ENCODE measurements at regions not wholly inside any gene's neighbourhood (a gene's known extent, or its start where the extent isn't known, plus 50 kb on each side); places are given as distances from the start of the nearest gene placed in this dataset.

DNA sequence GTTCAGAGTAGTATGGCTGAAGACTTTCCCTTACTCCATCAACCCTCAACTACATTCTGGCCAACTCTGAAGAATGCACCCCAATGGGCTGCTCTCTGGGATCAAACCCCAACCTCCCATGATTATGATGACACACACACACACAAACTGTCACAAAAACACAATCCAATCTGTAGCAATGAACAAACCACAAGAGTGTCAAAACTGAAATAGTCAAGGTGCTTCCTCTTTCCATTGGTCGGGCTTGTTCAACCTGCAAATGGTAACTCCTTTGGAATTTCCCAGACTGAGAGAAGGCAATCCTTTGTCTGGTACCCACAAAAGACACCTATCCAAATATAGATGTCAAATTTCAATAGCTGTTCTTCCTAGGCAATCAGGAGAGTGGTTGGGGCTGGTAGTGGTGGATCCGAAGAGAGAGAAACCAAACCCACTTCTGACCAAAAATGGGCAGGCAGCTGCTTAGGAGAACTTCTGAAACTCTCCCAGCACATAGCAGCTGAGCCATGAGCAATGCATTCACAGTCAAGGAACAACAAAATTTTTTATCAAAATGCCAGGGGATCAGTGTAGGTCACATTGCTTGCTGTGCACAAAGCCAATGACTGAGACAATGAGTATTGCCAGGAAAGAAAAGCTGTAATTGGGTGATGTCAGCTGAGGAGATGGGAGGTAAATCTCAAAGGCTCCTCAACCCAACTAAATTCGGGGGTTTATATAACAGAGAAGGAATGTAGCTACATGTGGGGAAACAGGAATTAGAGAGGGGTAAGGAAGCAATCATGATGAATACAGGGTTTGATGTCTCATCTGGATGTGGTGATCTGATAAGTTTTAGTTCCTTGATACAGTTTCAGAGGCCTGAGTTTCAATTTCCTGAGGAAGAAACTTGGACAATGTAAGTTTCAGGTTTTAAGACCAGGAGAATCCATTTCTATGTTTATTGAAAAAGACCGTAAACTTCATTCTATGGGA is 191.4 kb downstream of the KITLG start:
- no peak overlapping the region for H3K27ac Mint-ChIP-seq
- ChIA-PET CTCF (interaction anchor here (0.6 kb wide), 1 partner anchor 28 kb away, joined by 3 read pairs; no protein-coding TSS in a partner anchor), POLR2A (no interaction called here)
- no peaks in the 10 kb centered on the region for H3K4me1 Mint-ChIP-seq
- peaks cover under 1% of the 10 kb centered on the region for H3K9me3 Mint-ChIP-seq
- no peaks in the 10 kb centered on the region for H3K36me3 Mint-ChIP-seq (ENCODE audit: low read depth)
- no peak for DNase-seq
- H3K27me3 Mint-ChIP-seq, result peaks cover 3% of the 10 kb centered on the region
- H3K4me3 Mint-ChIP-seq, result no peak overlapping the region

DNA sequence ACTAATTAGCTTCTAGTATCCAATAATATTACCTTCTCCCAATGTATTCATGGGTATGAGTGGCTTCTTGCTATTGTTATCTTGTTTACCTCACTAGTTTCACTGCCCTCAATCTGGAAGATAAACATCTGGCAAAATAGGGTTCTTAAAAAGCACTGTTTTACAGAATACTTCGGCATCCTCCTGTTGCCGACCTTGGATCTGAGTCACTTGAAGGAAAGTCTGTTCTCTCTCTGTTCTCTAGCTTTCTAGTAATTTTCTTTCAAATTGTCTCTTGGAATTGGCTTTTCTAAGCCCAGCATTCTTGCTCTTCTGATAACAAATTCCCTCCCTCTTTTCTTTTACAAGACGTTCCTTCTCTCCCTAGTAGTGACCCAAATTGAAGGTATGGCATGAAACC is 189.5 kb downstream of the KITLG start:
- Mint-ChIP-seq H3K9me3 (peaks cover 1% of the 10 kb centered on the region), H3K4me3 (no peak overlapping the region), H3K36me3 (ENCODE audit: low read depth) (no peaks in the 10 kb centered on the region), H3K27me3 (peaks cover 3% of the 10 kb centered on the region), H3K27ac (no peak overlapping the region), H3K4me1 (no peaks in the 10 kb centered on the region)
- no peak for DNase-seq
- POLR2A ChIA-PET, result no interaction called here
- CTCF ChIA-PET, result no interaction called here

DNA sequence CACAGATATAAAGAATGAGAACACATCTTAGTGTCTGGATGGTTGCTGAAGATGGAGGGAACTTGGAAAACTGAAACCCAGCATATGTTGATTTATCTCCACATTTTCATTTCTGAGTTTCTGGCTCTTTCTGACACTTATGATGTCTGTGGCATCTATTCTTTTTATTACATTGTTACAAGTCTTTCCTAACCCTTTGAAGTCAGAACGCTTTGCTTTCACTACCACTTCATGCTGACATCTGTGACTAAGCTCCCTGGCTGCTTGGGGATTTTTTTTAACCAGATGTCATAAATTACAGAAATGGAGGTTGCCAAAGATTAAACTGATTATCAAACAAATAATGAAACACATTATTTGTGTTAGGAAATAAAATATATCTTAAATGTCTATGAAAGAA is 188.7 kb downstream of the KITLG start:
- POLR2A ChIA-PET, result no interaction called here
- Mint-ChIP-seq H3K9me3 (peaks cover 1% of the 10 kb centered on the region), H3K4me1 (no peaks in the 10 kb centered on the region), H3K36me3 (ENCODE audit: low read depth) (no peaks in the 10 kb centered on the region), H3K27me3 (peaks cover 3% of the 10 kb centered on the region), H3K4me3 (no peak overlapping the region), H3K27ac (no peak overlapping the region)
- CTCF ChIA-PET, result interaction anchor here (1.5 kb wide), 1 partner anchor 21 kb away, joined by 3 read pairs; no protein-coding TSS in a partner anchor
- no peak for DNase-seq

DNA sequence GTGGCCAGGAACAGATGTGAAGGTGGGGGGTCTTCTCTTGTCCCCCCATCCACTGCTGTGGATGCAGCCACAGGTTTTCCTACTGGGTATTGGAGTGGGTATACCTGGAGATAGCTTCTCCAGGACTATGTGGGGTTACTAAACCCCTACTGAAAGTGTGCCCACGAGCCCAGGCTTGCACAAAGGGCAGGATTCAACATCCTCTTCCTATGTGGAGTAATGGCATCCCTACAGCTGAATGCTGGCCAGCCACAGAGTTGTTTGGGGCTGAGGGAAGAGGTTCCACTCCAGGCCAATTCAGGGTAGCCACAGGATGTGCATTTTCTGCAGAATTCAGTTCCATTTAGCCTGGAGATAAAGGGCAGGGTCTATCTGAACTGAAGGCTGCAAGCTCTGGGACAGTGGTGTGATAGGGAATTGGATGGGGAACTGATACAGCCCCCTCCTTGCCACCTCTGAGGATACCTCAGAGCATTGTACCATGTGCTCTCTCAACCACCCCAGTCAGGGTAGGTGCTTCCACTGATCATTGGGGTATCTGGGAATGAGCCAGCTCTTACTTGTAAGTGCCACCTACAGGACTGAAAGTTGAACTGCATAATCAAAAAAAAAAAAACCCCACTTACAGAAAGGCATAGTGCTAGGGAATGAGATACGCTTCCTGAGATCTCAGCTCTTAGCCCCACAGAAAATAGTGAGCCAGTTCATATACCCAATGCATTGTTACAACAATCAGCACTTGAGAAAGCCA is 187.1 kb downstream of the KITLG start:
- H3K9me3 Mint-ChIP-seq, result peaks cover 1% of the 10 kb centered on the region
- no peaks in the 10 kb centered on the region for H3K4me1 Mint-ChIP-seq
- H3K4me3 Mint-ChIP-seq, result no peak overlapping the region
- ChIA-PET POLR2A (no interaction called here), CTCF (interaction anchor here (0.8 to 1.4 kb wide), 2 partner anchors 10 to 15 kb away, joined by 3 read pairs; no protein-coding TSS in a partner anchor)
- H3K36me3 Mint-ChIP-seq (ENCODE audit: low read depth), result no peaks in the 10 kb centered on the region
- no peak for DNase-seq
- no peak overlapping the region for H3K27ac Mint-ChIP-seq
- H3K27me3 Mint-ChIP-seq, result peaks cover 2% of the 10 kb centered on the region

DNA sequence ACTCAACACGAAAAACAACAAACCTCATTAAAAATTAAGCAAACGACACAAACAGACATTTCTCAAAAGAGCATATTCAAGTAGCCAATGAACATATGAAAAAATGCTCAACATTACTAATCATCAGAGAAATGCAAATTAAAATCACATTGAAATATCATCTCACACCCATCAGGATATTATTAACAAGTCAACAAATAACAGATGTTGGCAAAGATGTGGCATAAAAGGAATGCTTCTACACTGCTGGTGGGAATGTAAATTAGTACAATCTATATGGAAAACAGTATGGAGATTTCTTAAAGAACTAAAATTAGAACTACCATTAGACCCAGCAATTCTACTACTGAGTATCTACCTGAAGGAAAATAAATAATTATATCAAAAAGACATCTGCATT is 182.2 kb downstream of the KITLG start:
- Mint-ChIP-seq H3K36me3 (ENCODE audit: low read depth) (no peaks in the 10 kb centered on the region), H3K27me3 (peaks cover 3% of the 10 kb centered on the region), H3K27ac (no peak overlapping the region), H3K4me3 (no peak overlapping the region), H3K4me1 (peaks cover 3% of the 10 kb centered on the region), H3K9me3 (peaks cover 1% of the 10 kb centered on the region)
- ChIA-PET CTCF (no interaction called here), POLR2A (no interaction called here)
- DNase-seq, result no peak

DNA sequence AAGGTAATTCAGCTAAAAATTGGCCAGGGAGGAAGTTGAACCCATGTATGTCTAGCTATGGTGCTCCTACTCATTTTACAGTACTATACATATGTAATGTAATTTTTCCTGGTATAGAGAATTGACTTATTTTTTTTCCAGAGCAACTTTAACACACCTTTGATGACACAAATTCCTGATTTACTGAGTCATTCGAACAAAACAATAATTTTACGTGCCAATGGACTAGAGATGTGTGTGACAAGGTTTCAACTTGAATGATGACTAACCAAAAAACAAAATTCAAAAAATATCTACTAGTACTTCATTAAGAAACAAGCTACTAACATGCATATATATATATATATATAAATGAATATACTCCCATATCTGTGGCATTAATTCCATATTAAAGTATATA is 180.5 kb downstream of the KITLG start:
- Mint-ChIP-seq H3K27ac (no peak overlapping the region), H3K36me3 (ENCODE audit: low read depth) (no peaks in the 10 kb centered on the region), H3K9me3 (no peaks in the 10 kb centered on the region), H3K27me3 (peaks cover 3% of the 10 kb centered on the region), H3K4me1 (peaks cover 3% of the 10 kb centered on the region), H3K4me3 (no peak overlapping the region)
- CTCF ChIA-PET, result no interaction called here
- DNase-seq, result no peak
- POLR2A ChIA-PET, result no interaction called here

DNA sequence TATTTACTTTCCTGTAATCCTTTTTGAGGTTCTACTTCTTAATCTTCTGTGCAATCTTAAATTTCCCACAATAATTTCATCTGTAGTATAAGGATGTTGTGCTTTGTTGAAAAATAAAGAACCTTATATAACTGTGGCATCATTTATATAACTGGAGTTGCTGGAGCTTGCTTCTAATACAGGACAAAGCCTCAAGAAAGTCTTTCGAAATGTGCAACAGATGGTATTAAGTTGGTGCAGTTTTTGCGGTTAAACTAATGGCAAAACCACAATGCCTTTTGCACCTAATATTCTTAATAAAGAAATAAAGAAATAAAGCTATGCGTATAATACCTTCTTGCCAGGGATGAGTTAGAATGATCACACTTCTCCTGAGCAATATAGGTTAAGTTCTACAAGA is 180.0 kb downstream of the KITLG start:
- no peaks in the 10 kb centered on the region for H3K36me3 Mint-ChIP-seq (ENCODE audit: low read depth)
- peaks cover 3% of the 10 kb centered on the region for H3K4me1 Mint-ChIP-seq
- H3K27me3 Mint-ChIP-seq, result peaks cover 3% of the 10 kb centered on the region
- no peak for DNase-seq
- no peak overlapping the region for H3K4me3 Mint-ChIP-seq
- ChIA-PET POLR2A (no interaction called here), CTCF (no interaction called here)
- H3K9me3 Mint-ChIP-seq, result no peaks in the 10 kb centered on the region
- no peak overlapping the region for H3K27ac Mint-ChIP-seq

DNA sequence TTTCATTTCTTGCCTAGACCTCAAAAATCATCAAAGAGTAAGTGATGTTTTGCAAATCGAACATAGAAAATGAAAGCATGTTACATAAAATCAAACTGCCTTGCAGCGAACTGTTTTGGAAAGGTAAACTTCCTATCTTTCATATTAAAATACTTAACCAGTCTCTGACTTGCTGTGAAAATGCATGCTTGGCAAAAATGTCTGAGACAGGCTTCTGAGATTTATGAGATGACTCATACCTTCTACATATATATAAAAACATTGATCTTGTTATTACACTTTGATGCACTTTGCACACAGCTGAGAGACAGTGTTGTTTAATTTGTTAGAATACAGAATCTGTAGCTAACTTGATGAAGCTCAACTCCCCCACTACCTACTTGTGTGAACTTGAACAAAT is 179.1 kb downstream of the KITLG start:
- H3K27me3 Mint-ChIP-seq, result peaks cover 3% of the 10 kb centered on the region
- H3K9me3 Mint-ChIP-seq, result no peaks in the 10 kb centered on the region
- ChIA-PET CTCF (no interaction called here), POLR2A (no interaction called here)
- peaks cover 3% of the 10 kb centered on the region for H3K4me1 Mint-ChIP-seq
- H3K4me3 Mint-ChIP-seq, result peak overlapping the region; percentile 20
- no peak for DNase-seq
- H3K36me3 Mint-ChIP-seq (ENCODE audit: low read depth), result no peaks in the 10 kb centered on the region
- H3K27ac Mint-ChIP-seq, result no peak overlapping the region

DNA sequence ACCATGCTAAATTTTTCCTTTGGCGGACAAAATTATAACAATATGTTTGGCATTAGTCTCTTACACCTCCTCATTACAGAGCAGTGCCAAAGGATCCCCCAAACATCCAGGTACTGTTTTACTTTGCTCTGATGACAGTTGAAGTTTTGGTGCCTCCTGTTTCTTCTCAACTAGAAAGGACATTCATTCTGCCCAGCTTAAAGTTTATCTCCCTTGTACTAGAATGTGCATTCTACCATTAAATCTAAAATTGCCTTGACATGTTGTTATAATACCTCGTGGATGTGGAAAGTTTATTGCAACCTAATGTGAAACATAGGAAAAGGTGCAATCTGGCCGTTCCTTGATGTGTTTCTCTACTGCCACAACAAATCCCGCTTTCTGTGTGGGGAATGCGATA is 173.4 kb downstream of the KITLG start:
- CTCF ChIA-PET, result no interaction called here
- Mint-ChIP-seq H3K4me1 (no peaks in the 10 kb centered on the region), H3K36me3 (ENCODE audit: low read depth) (no peaks in the 10 kb centered on the region), H3K4me3 (no peak overlapping the region), H3K9me3 (no peaks in the 10 kb centered on the region), H3K27me3 (peaks cover 2% of the 10 kb centered on the region), H3K27ac (no peak overlapping the region)
- no peak for DNase-seq
- POLR2A ChIA-PET, result no interaction called here

DNA sequence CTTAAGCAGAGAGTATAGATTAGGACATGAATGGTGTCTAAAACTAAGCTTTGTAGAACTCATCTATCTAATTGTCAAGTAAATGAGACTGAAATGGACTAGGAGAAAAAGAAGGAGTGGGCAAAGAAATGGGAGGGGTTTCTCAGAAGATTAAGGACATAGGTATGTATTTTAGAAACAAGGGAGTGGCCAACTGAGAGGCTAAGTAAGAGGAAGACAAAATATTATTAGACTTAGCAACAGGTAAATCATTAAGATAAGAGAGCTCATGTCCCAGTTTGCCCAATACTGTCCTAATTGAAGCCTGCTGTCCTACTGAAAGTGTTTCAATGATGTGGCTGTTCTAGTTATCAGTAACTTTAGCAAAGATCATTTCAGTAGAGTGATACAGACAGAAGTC is 171.4 kb downstream of the KITLG start:
- H3K4me3 Mint-ChIP-seq, result no peak overlapping the region
- CTCF ChIA-PET, result no interaction called here
- DNase-seq, result no peak
- H3K4me1 Mint-ChIP-seq, result no peaks in the 10 kb centered on the region
- H3K27ac Mint-ChIP-seq, result no peak overlapping the region
- POLR2A ChIA-PET, result no interaction called here
- H3K27me3 Mint-ChIP-seq, result no peaks in the 10 kb centered on the region
- no peaks in the 10 kb centered on the region for H3K36me3 Mint-ChIP-seq (ENCODE audit: low read depth)
- H3K9me3 Mint-ChIP-seq, result no peaks in the 10 kb centered on the region

DNA sequence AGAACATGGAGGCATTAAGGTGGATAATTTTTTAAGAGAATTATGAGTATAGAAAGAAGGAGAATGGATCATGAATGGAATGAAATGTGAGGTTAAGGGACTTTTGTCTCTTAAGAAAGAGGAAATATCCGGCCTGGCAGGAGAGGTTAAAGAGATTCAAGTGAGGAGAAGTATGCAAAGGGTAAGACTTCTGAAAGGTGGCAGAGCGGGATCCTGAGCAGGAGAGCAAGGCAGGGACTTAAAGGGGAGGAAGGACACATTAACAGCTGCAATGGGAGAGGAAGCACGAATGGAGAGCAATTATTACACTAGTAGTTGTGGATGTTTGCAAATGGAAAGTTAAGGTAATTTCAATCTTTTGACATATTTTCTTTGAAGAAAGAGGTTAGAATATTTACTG is 171.0 kb downstream of the KITLG start:
- H3K4me1 Mint-ChIP-seq, result no peaks in the 10 kb centered on the region
- no peak overlapping the region for H3K4me3 Mint-ChIP-seq
- H3K27ac Mint-ChIP-seq, result no peak overlapping the region
- ChIA-PET CTCF (no interaction called here), POLR2A (no interaction called here)
- H3K36me3 Mint-ChIP-seq (ENCODE audit: low read depth), result no peaks in the 10 kb centered on the region
- no peaks in the 10 kb centered on the region for H3K27me3 Mint-ChIP-seq
- no peak for DNase-seq
- H3K9me3 Mint-ChIP-seq, result no peaks in the 10 kb centered on the region

DNA sequence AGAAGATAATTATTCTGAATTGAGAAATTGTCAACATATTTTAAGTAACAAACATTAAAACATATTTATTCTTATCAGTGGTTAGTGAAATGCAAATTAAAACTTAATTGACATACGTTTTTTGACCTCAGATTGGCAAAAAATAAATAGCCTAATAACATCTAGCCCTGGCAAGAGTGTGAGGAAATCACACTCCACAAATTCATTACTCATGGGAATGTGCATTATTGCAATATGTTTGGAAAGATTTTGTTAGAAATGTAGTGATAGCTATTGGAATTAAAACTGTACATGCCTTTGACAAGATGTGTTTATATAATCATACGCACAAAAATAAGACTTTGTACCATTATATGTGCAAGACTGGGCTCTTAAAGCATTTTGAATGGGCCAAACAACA is 168.6 kb downstream of the KITLG start:
- H3K4me1 Mint-ChIP-seq, result no peaks in the 10 kb centered on the region
- H3K36me3 Mint-ChIP-seq (ENCODE audit: low read depth), result no peaks in the 10 kb centered on the region
- no peak for DNase-seq
- no peak overlapping the region for H3K4me3 Mint-ChIP-seq
- ChIA-PET POLR2A (no interaction called here), CTCF (no interaction called here)
- no peak overlapping the region for H3K27ac Mint-ChIP-seq
- H3K9me3 Mint-ChIP-seq, result no peaks in the 10 kb centered on the region
- no peaks in the 10 kb centered on the region for H3K27me3 Mint-ChIP-seq

DNA sequence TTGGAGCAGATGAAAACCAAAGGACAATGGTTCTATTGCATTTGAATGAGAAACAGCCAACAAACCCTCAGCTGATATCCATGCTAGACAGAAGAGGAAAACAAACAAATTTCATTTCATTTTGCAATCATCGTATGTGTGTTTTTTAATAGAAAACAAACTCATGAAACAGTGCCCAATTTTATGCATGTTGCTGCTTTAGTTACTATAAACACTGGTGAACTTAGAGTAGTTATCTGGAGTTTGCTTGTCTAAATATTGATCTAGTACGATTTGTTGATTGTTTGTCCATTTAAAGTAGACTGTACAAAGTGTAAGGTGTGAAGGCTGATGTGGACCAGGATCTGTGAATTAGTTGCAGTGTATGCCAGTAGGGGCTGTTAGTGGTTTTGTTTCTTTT is 166.6 kb downstream of the KITLG start:
- Mint-ChIP-seq H3K36me3 (ENCODE audit: low read depth) (no peaks in the 10 kb centered on the region), H3K4me3 (no peak overlapping the region), H3K9me3 (no peaks in the 10 kb centered on the region), H3K27me3 (no peaks in the 10 kb centered on the region), H3K27ac (no peak overlapping the region), H3K4me1 (no peaks in the 10 kb centered on the region)
- CTCF ChIA-PET, result no interaction called here
- no peak for DNase-seq
- POLR2A ChIA-PET, result no interaction called here

All from activated CD4-positive, alpha-beta T cell treated with anti-CD3 and anti-CD28 coated beads, Interleukin-2, amount 10 ng/mL, durations not matched to agents 7 days and 5 days (primary cell).